DND-41 (cell line): ENCODE measurements at regions not wholly inside any gene's neighbourhood (a gene's known extent, or its start where the extent isn't known, plus 50 kb on each side); places are given as distances from the start of the nearest gene placed in this dataset.
A peak's percentile ranks its signal among the peaks of the same experiment; 100 is the strongest.

ENCODE experiments used
- ATAC-seq: fragments of 200-7000 bp; cut with Tn5 transposase; 3 replicates; pipeline ENCODE4 v1.9.1; 2021; ENCODE audit warnings: low read depth; ENCODE audit not compliant: insufficient read depth
- DNase-seq: peaks from one replicate; pipeline ENCODE4 v3.0.0-alpha.2; 2020
- H2AFZ ChIP-seq: 2 replicates; pipeline ENCODE4 v1.6.0; 2012; ENCODE audit warnings: low read depth, low read length
- H3K27ac ChIP-seq: 2 replicates; pipeline ENCODE4 v1.5.1; 2012; ENCODE audit warnings: low read length, inconsistent platforms
- H3K27me3 ChIP-seq: fragments of 200-600 bp; sonication (generic); 2 replicates; pipeline ENCODE4 v1.6.0; 2012; ENCODE audit warnings: low read length, mild to moderate bottlenecking, inconsistent platforms; ENCODE audit not compliant: insufficient read depth, poor library complexity
- H3K36me3 ChIP-seq: 2 replicates; pipeline ENCODE4 v1.5.1; 2012; ENCODE audit warnings: low read length, inconsistent platforms; ENCODE audit not compliant: insufficient read depth
- H3K4me1 ChIP-seq: 2 replicates; pipeline ENCODE4 v1.5.1; 2012; ENCODE audit warnings: mild to moderate bottlenecking, low read length; ENCODE audit not compliant: insufficient read depth
- H3K4me2 ChIP-seq: 2 replicates; pipeline ENCODE4 v1.6.0; 2012; ENCODE audit warnings: mild to moderate bottlenecking, moderate library complexity, low read length, inconsistent platforms; ENCODE audit not compliant: insufficient read depth
- H3K4me3 ChIP-seq, 2 experiments: fragments of 200-600 bp in 1 of 2; shearing (Covaris generic) in 1 of 2; 2 replicates each; pipeline ENCODE4 v1.5.1; 2012 to 2016; ENCODE audit warnings: inconsistent platforms in 2 of 2, low read length in 2 of 2, mild to moderate bottlenecking in 2 of 2, low read depth in 1 of 2, moderate library complexity in 1 of 2
- H3K79me2 ChIP-seq: 2 replicates; pipeline ENCODE4 v1.6.0; 2012; ENCODE audit warnings: low read length, inconsistent platforms; ENCODE audit not compliant: insufficient read depth
- H3K9ac ChIP-seq: 2 replicates; pipeline ENCODE4 v1.6.0; 2012; ENCODE audit warnings: low read depth, mild to moderate bottlenecking, inconsistent platforms, low read length, moderate library complexity
- H3K9me3 ChIP-seq: 2 replicates; pipeline ENCODE4 v1.5.1; 2012; ENCODE audit warnings: low read length, moderate library complexity, mild to moderate bottlenecking, inconsistent platforms; ENCODE audit not compliant: insufficient read depth, severe bottlenecking
- H4K20me1 ChIP-seq: 2 replicates; pipeline ENCODE4 v1.6.0; 2012; ENCODE audit warnings: low read length; ENCODE audit not compliant: insufficient read depth
- EZH2 ChIP-seq: IDR thresholded peaks from 3 replicates; pipeline ENCODE4 v1.6.1; 2012; ENCODE audit warnings: borderline replicate concordance, low read depth, mild to moderate bottlenecking, moderate library complexity, low read length, inconsistent platforms; ENCODE audit not compliant: severe bottlenecking
- TF ChIP-seq, protein P1 (sequence below): IDR thresholded peaks from 2 replicates; pipeline ENCODE4 v1.5.1; 2012; ENCODE audit warnings: borderline replicate concordance, low read length, moderate library complexity, mild to moderate bottlenecking; ENCODE audit not compliant: poor library complexity, severe bottlenecking; ENCODE audit errors: extremely low read depth

DNA sequence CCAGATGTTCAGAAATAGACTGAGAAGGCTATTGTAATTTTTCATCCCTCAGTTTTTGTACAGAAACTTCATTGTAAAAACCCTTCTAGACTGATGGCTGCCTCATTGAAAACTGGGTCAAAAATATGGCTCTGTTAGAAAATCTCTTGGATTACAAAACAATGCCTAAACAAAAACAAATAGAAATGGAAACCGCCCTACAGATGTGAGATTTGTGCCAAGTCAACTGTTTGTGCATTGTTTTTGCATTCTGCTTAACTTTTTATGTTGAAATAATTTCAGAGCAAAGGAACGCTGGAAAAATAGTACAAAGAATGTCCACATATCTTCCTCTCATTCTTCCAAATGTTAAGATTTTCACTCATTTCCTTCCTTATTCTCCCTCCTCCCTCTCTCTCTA, 425.1 kb downstream of the FOXA2 start:
- ATAC-seq, result no peak
- TF ChIP-seq EZH2, result no peak
- TF ChIP-seq, protein P1, sequence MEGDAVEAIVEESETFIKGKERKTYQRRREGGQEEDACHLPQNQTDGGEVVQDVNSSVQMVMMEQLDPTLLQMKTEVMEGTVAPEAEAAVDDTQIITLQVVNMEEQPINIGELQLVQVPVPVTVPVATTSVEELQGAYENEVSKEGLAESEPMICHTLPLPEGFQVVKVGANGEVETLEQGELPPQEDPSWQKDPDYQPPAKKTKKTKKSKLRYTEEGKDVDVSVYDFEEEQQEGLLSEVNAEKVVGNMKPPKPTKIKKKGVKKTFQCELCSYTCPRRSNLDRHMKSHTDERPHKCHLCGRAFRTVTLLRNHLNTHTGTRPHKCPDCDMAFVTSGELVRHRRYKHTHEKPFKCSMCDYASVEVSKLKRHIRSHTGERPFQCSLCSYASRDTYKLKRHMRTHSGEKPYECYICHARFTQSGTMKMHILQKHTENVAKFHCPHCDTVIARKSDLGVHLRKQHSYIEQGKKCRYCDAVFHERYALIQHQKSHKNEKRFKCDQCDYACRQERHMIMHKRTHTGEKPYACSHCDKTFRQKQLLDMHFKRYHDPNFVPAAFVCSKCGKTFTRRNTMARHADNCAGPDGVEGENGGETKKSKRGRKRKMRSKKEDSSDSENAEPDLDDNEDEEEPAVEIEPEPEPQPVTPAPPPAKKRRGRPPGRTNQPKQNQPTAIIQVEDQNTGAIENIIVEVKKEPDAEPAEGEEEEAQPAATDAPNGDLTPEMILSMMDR, result no peak
- Histone ChIP-seq H3K27me3 (peaks cover 28% of the 10 kb centered on the region), H3K36me3 (no peaks in the 10 kb centered on the region), H4K20me1 (no peaks in the 10 kb centered on the region), H3K4me1 (no peaks in the 10 kb centered on the region), H3K4me3 (no peak overlapping the region), H3K9ac (no peak overlapping the region), H3K9me3 (no peaks in the 10 kb centered on the region), H3K79me2 (no peaks in the 10 kb centered on the region), H3K4me2 (no peak overlapping the region), H2AFZ (no peak overlapping the region), H3K27ac (no peak overlapping the region)
- no peak for DNase-seq

DNA sequence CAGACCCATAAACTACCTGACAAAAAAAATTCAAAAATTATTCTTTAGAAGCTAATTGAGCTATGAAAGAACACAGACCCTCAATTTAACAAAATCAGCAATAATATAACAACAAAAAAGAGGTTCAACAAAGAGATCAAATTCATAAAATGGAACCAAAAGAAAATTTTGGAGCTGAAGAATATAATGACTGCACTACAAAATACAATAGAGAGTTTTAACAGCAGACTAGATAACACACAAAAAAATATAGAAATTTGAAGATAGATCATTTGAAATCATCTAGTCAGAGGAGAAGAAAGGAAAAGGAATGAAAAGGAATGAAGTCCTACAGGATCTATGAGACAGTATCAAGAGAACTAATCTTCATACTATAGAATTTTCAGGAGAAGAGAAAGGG, 422.1 kb downstream of the PAX1 start:
- Histone ChIP-seq H2AFZ (no peak overlapping the region), H3K27me3 (no peaks in the 10 kb centered on the region), H3K9me3 (peaks cover 16% of the 10 kb centered on the region), H3K4me1 (no peaks in the 10 kb centered on the region), H3K9ac (no peak overlapping the region), H3K79me2 (no peaks in the 10 kb centered on the region), H4K20me1 (no peaks in the 10 kb centered on the region), H3K4me2 (no peak overlapping the region), H3K36me3 (no peaks in the 10 kb centered on the region), H3K4me3 (no peak overlapping the region), H3K27ac (no peak overlapping the region)
- no peak for DNase-seq
- no peak for ATAC-seq
- no peak for TF ChIP-seq EZH2
- TF ChIP-seq, protein P1, result no peak

DNA sequence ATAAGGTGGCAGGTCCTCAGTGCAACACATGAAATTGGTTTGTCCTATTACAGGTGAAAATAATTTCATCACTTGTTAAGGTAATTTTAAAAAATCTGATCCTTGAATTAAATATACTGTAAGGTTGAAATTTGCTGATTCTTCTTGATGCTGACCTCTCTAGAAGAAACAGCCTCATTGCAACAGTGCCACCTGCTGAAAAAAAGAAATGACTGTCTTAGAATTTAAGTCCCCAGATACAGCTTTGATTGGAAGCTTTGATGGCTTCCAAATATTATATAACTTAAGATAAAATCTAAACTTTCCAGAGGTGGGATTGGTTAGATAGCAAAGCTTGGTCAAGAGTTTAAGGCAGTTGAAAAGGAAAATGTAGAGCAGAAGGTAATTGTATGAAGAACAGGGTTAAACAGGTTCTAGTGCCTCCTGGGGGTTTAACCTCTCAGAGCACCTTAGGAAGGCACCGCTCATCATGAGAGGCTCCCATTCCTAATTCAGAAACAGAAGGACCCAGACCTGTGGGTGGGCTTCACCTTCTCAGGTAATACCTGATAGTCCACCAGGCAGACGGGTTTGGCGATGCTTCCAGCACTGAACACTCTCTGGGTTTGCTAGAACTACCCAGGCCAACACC, 401.0 kb downstream of the PAX1 start:
- no peaks in the 10 kb centered on the region for H3K79me2 ChIP-seq
- ATAC-seq (peak; percentile 42; the same call in 1 of the 3 replicates), DNase-seq (no peak)
- H3K36me3 ChIP-seq, result no peaks in the 10 kb centered on the region
- H3K4me2 ChIP-seq, result no peak overlapping the region
- no peak overlapping the region for H3K9ac ChIP-seq
- no peaks in the 10 kb centered on the region for H3K27me3 ChIP-seq
- H2AFZ ChIP-seq, result no peak overlapping the region
- no peak for TF ChIP-seq EZH2
- TF ChIP-seq, protein P1, result peak; percentile 70
- no peaks in the 10 kb centered on the region for H4K20me1 ChIP-seq
- H3K9me3 ChIP-seq, result no peaks in the 10 kb centered on the region
- H3K27ac ChIP-seq, result no peak overlapping the region
- no peaks in the 10 kb centered on the region for H3K4me1 ChIP-seq
- no peak overlapping the region for H3K4me3 ChIP-seq

DNA sequence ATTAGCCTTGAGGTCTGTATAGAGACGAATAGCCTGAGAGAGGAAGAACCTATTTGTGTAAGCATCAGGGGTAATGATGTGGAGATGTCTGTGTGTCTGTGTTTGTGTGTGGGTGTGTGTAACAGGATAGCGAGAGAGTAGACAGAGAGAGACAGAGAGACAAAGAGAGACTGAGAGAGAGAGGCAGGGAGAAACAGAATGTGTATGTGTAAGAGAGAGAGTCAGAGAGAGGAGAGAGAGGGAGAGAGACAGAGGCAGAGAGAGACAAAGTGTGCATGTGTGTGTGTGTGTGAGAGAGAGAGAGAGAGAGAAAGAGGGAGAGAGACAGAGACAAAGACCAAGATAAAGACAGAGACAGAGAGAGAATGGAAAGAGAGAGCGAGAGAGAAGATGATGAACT, 396.1 kb downstream of the PAX1 start:
- ATAC-seq (no peak), DNase-seq (no peak)
- H3K9ac ChIP-seq, result no peak overlapping the region
- H3K4me2 ChIP-seq, result no peak overlapping the region
- no peak overlapping the region for H2AFZ ChIP-seq
- H3K79me2 ChIP-seq, result no peaks in the 10 kb centered on the region
- H3K4me3 ChIP-seq, result no peak overlapping the region
- no peaks in the 10 kb centered on the region for H3K27me3 ChIP-seq
- H3K36me3 ChIP-seq, result no peaks in the 10 kb centered on the region
- no peaks in the 10 kb centered on the region for H3K4me1 ChIP-seq
- no peaks in the 10 kb centered on the region for H3K9me3 ChIP-seq
- TF ChIP-seq EZH2, result no peak
- TF ChIP-seq, protein P1, result no peak
- H4K20me1 ChIP-seq, result no peaks in the 10 kb centered on the region
- H3K27ac ChIP-seq, result no peak overlapping the region
